HCT116 (cell line): ENCODE measurements at regions not wholly inside any gene's neighbourhood (a gene's known extent, or its start where the extent isn't known, plus 50 kb on each side); places are given as distances from the start of the nearest gene placed in this dataset.

Experiments used
- ATAC-seq: fragments of 200-7000 bp; cut with Tn5 transposase; 2 replicates; pipeline ENCODE4 v1.9.1; 2020; ENCODE audit warnings: mild to moderate bottlenecking, moderate library complexity
- BruUV-seq: library from RNA; stranded (reverse); fragments of 400-500 nt; replicated peaks from 2 replicates; lab custom pipeline; 2021; lab: Mats Ljungman, UMichigan
- CTCF ChIA-PET: fragments of 300-600 bp; sonication (Branson Sonifier 250); formaldehyde crosslinking; loops from one replicate; lab custom pipeline; 2021; ENCODE audit warnings: antibody characterized with exemption; lab: Charles Lee
- POLR2A ChIA-PET: fragments of 300-600, 350-600 bp; sonication (Branson Sonifier 250); formaldehyde crosslinking; loops from one replicate; lab custom pipeline; 2021; ENCODE audit warnings: antibody characterized with exemption; lab: Charles Lee
- RAD21 ChIA-PET, 2 experiments: fragments of 300-600 bp; sonication (Branson Sonifier 250); formaldehyde crosslinking; loops; one replicate each; lab custom pipeline; 2023; ENCODE audit warnings: low total read pairs in 2 of 2; ENCODE audit not compliant: uncharacterized antibody in 2 of 2, unreplicated experiment in 2 of 2, low non-redundant PET in 1 of 2; lab: Charles Lee
- DNase-seq: peaks from one replicate; pipeline ENCODE4 v3.0.0-alpha.2; 2010; ENCODE audit warnings: low read depth, low spot score
- H2AFZ ChIP-seq: fragments of 200-600 bp; shearing (Covaris generic), sonication (generic); 2 replicates; pipeline ENCODE4 v1.6.1; 2017; ENCODE audit warnings: low read depth, mixed run types, mixed read lengths, antibody characterized with exemption, low read length; ENCODE audit not compliant: poor library complexity, severe bottlenecking
- H3K27ac ChIP-seq: 2 replicates; pipeline ENCODE4 v1.5.1; 2012; ENCODE audit warnings: low read depth, low read length
- H3K27me3 ChIP-seq: fragments of 200-600 bp; sonication (generic); 2 replicates; pipeline ENCODE4 v1.6.1; 2016; ENCODE audit warnings: mixed run types, low read length, mixed read lengths; ENCODE audit not compliant: insufficient read depth
- H3K36me3 ChIP-seq, 2 experiments: fragments of 200-500 bp in 1 of 2; fragments of 200-600 bp in 1 of 2; sonication (Bioruptor generic) in 1 of 2; sonication (generic) in 1 of 2; 2 replicates each; pipeline versions ENCODE4 v1.5.1 to v1.6.1; 2014 to 2016; ENCODE audit warnings: low read length in 2 of 2, inconsistent platforms in 1 of 2, mixed read lengths in 1 of 2, mixed run types in 1 of 2; ENCODE audit not compliant: insufficient read depth in 2 of 2, control insufficient read depth in 1 of 2
- H3K4me1 ChIP-seq, 2 experiments: fragments of 200-600 bp in 1 of 2; sonication (generic) in 1 of 2; 2 replicates each; pipeline versions ENCODE4 v1.5.1 to v1.6.1; 2012 to 2017; ENCODE audit warnings: low read length in 2 of 2, inconsistent platforms in 1 of 2, mild to moderate bottlenecking in 1 of 2, mixed read lengths in 1 of 2, mixed run types in 1 of 2, moderate library complexity in 1 of 2; ENCODE audit not compliant: insufficient read depth in 2 of 2, control insufficient read depth in 1 of 2
- H3K4me2 ChIP-seq: fragments of 200-600 bp; sonication (generic); 2 replicates; pipeline ENCODE4 v1.6.1; 2017; ENCODE audit warnings: mixed run types, low read length, mixed read lengths
- H3K4me3 ChIP-seq, 2 experiments: fragments of 200-600 bp in 1 of 2; sonication (generic) in 1 of 2; replicated peaks in 1 of 2; 2 replicates each; pipeline ENCODE4 v1.5.1; 2011 to 2016; ENCODE audit warnings: low read length in 2 of 2, control low read depth in 1 of 2, low read depth in 1 of 2, mild to moderate bottlenecking in 1 of 2, mixed read lengths in 1 of 2, mixed run types in 1 of 2
- H3K79me2 ChIP-seq: fragments of 200-600 bp; sonication (generic); 2 replicates; pipeline ENCODE4 v1.6.1; 2017; ENCODE audit warnings: mild to moderate bottlenecking, mixed run types, low read length, moderate library complexity, mixed read lengths; ENCODE audit not compliant: insufficient read depth
- H3K9ac ChIP-seq: fragments of 200-600 bp; sonication (generic); 2 replicates; pipeline ENCODE4 v1.6.1; 2016; ENCODE audit warnings: low read length, mixed read lengths
- H3K9me2 ChIP-seq: fragments of 200-600 bp; sonication (generic), shearing (Covaris generic); 2 replicates; pipeline ENCODE4 v1.6.1; 2017; ENCODE audit warnings: mixed run types, mild to moderate bottlenecking, moderate library complexity; ENCODE audit not compliant: insufficient read depth
- H3K9me3 ChIP-seq, 2 experiments: fragments of 200-500 bp in 1 of 2; fragments of 200-600 bp in 1 of 2; sonication (Bioruptor generic) in 1 of 2; sonication (generic) in 1 of 2; 2 replicates each; pipeline ENCODE4 v1.6.1; 2014 to 2017; ENCODE audit warnings: low read length in 2 of 2, mixed read lengths in 2 of 2, inconsistent platforms in 1 of 2, low read depth in 1 of 2, mild to moderate bottlenecking in 1 of 2, mixed run types in 1 of 2, moderate library complexity in 1 of 2; ENCODE audit not compliant: control insufficient read depth in 1 of 2, insufficient read depth in 1 of 2
- H4K20me1 ChIP-seq: fragments of 200-600 bp; sonication (generic), shearing (Covaris generic); 2 replicates; pipeline ENCODE4 v1.6.1; 2017; ENCODE audit warnings: mixed run types, mild to moderate bottlenecking, moderate library complexity; ENCODE audit not compliant: insufficient read depth
- ATF3 ChIP-seq: IDR thresholded peaks from 2 replicates; pipeline ENCODE4 v1.6.1; 2012
- CBX3 ChIP-seq: IDR thresholded peaks from 2 replicates; pipeline ENCODE4 v1.6.1; 2012; ENCODE audit warnings: low read depth
- CTCF ChIP-seq, 3 experiments: fragments of 200-600 bp in 1 of 3; sonication (generic) in 1 of 3; IDR thresholded peaks in 2 of 3; conservative IDR thresholded peaks in 1 of 3; 2 replicates each; pipeline ENCODE4 v1.5.1; 2012 to 2017; ENCODE audit warnings: low read depth in 2 of 3, low read length in 2 of 3, antibody characterized with exemption in 1 of 3, borderline replicate concordance in 1 of 3, control low read depth in 1 of 3, mild to moderate bottlenecking in 1 of 3, mixed read lengths in 1 of 3, mixed run types in 1 of 3, moderate library complexity in 1 of 3; ENCODE audit not compliant: insufficient read depth in 1 of 3
- EGR1 ChIP-seq: IDR thresholded peaks from 2 replicates; pipeline ENCODE4 v1.6.1; 2012; ENCODE audit warnings: low read depth
- ELF1 ChIP-seq: IDR thresholded peaks from 2 replicates; pipeline ENCODE4 v1.6.1; 2012; ENCODE audit warnings: low read depth, borderline replicate concordance
- EZH2 ChIP-seq: fragments of 200-600 bp; sonication (generic); IDR thresholded peaks from 2 replicates; pipeline ENCODE4 v1.6.1; 2017; ENCODE audit warnings: antibody characterized with exemption, mixed run types
- EZH2phosphoT487 ChIP-seq: fragments of 200-600 bp; IDR thresholded peaks from 2 replicates; pipeline ENCODE4 v1.6.1; 2018; ENCODE audit warnings: antibody characterized with exemption, borderline replicate concordance
- POLR2A ChIP-seq: IDR thresholded peaks from 2 replicates; pipeline ENCODE4 v1.7.0; 2011; ENCODE audit warnings: borderline replicate concordance; ENCODE audit not compliant: insufficient read depth, insufficient read length; ENCODE audit errors: extremely low read depth
- POLR2AphosphoS5 ChIP-seq: IDR thresholded peaks from 2 replicates; pipeline ENCODE4 v1.6.1; 2011; ENCODE audit warnings: mild to moderate bottlenecking, low read depth, low read length, moderate library complexity
- REST ChIP-seq: IDR thresholded peaks from 2 replicates; pipeline ENCODE4 v1.6.1; 2012; ENCODE audit warnings: low read depth
- SP1 ChIP-seq: IDR thresholded peaks from 2 replicates; pipeline ENCODE4 v1.6.1; 2012; ENCODE audit warnings: low read depth
- SRF ChIP-seq: IDR thresholded peaks from 2 replicates; pipeline ENCODE4 v1.6.1; 2012; ENCODE audit warnings: low read depth
- TCF7L2 ChIP-seq: IDR thresholded peaks from 2 replicates; pipeline ENCODE4 v1.7.0; 2011; ENCODE audit warnings: borderline replicate concordance, inconsistent platforms; ENCODE audit not compliant: insufficient read depth, insufficient read length; ENCODE audit errors: extremely low read depth
- YY1 ChIP-seq: IDR thresholded peaks from 2 replicates; pipeline ENCODE4 v1.6.1; 2011; ENCODE audit warnings: low read length, low read depth, moderate library complexity, mild to moderate bottlenecking; ENCODE audit not compliant: insufficient replicate concordance; ENCODE audit errors: extremely low read depth
- ZBTB33 ChIP-seq: IDR thresholded peaks from 2 replicates; pipeline ENCODE4 v1.6.1; 2011; ENCODE audit warnings: mild to moderate bottlenecking, low read length, moderate library complexity; ENCODE audit not compliant: insufficient replicate concordance; ENCODE audit errors: extremely low read depth
- ZFX ChIP-seq: fragments of 450-650 bp; IDR thresholded peaks from 2 replicates; pipeline ENCODE4 v1.6.1; 2017
- ZNF274 ChIP-seq: fragments of 200-500 bp; sonication (Bioruptor generic); IDR thresholded peaks from 2 replicates; pipeline ENCODE4 v1.6.1; 2014; ENCODE audit warnings: mild to moderate bottlenecking, low read depth, low read length, inconsistent platforms
- intact Hi-C: fragments of 100-400 bp; cut with micrococcal nuclease; formaldehyde crosslinking; loops from 2 replicates; pipeline ENCODE4 v1.10.0; 2022

- H4K20me1 ChIP-seq = no peaks in the 10 kb centered on the region
- BruUV-seq = no TSS peak
- H3K27me3 ChIP-seq = no peaks in the 10 kb centered on the region
- no peak overlapping the region for H3K4me2 ChIP-seq
- no peak overlapping the region for H3K4me3 ChIP-seq
- no peak overlapping the region for H3K27ac ChIP-seq
- no peaks in the 10 kb centered on the region for H3K79me2 ChIP-seq
- H3K9me2 ChIP-seq = no peaks in the 10 kb centered on the region
- H2AFZ ChIP-seq = no peak overlapping the region
- H3K4me1 ChIP-seq = no peaks in the 10 kb centered on the region
- intact Hi-C loops = no loop called here
- ChIA-PET RAD21 (no interaction called here), CTCF (no interaction called here), POLR2A (no interaction called here)
- no peak for DNase-seq
- no peaks in the 10 kb centered on the region for H3K36me3 ChIP-seq
- H3K9ac ChIP-seq = no peak overlapping the region
- no peak for ATAC-seq
- no peaks in the 10 kb centered on the region for H3K9me3 ChIP-seq
- no peak for TF ChIP-seq EZH2phosphoT487
- TF ChIP-seq ATF3 = no peak
- TF ChIP-seq ZBTB33 = no peak
- no peak for TF ChIP-seq POLR2A
- TF ChIP-seq EZH2 = no peak
- no peak for TF ChIP-seq POLR2AphosphoS5
- TF ChIP-seq ELF1 = no peak
- no peak for TF ChIP-seq REST
- no peak for TF ChIP-seq ZFX
- TF ChIP-seq SRF = no peak
- TF ChIP-seq CTCF (IDR thresholded peaks at IDR 0.05 in 2 of 3, conservative IDR thresholded peaks at IDR 0.05 in 1 of 3; ENCODE audit: borderline replicate concordance in 1 of 3, insufficient read depth in 1 of 3, low read depth in 2 of 3, low read length in 2 of 3) = no peak
- TF ChIP-seq SP1 = no peak
- no peak for TF ChIP-seq TCF7L2
- TF ChIP-seq CBX3 = no peak
- no peak for TF ChIP-seq YY1
- TF ChIP-seq ZNF274 = no peak
- no peak for TF ChIP-seq EGR1
Observed at GRCh38 chr1:187891993-187892682, 1063.4 kb downstream of the PLA2G4A start.
